NCI-H345 (cell line): ENCODE measurements at regions not wholly inside any gene's neighbourhood (a gene's known extent, or its start where the extent isn't known, plus 50 kb on each side); places are given as distances from the start of the nearest gene placed in this dataset.
A peak's percentile ranks its signal among the peaks of the same experiment; 100 is the strongest.

ENCODE experiments used
- DNase-seq: peaks from one replicate; lab custom pipeline; 2025; lab: John Stamatoyannopoulos, UW

DNA sequence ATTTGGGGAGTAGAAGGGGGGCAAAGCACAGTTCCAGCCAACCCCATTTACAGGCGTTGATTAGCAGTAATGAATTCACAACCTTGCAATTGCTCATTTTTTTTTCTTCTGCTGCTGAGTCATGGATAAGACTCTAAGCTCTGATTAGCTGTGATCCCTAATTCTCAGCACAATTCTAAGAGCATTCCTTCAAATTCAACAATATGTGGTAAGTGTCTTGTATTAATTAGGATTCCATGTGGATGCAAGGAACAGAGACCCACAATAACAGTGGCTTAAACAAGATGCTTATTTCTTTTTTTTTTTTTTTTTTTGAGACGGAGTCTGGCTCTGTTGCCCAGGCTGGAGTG, 133.4 kb downstream of the PALM2AKAP2 start:
- DNase-seq, result no peak

DNA sequence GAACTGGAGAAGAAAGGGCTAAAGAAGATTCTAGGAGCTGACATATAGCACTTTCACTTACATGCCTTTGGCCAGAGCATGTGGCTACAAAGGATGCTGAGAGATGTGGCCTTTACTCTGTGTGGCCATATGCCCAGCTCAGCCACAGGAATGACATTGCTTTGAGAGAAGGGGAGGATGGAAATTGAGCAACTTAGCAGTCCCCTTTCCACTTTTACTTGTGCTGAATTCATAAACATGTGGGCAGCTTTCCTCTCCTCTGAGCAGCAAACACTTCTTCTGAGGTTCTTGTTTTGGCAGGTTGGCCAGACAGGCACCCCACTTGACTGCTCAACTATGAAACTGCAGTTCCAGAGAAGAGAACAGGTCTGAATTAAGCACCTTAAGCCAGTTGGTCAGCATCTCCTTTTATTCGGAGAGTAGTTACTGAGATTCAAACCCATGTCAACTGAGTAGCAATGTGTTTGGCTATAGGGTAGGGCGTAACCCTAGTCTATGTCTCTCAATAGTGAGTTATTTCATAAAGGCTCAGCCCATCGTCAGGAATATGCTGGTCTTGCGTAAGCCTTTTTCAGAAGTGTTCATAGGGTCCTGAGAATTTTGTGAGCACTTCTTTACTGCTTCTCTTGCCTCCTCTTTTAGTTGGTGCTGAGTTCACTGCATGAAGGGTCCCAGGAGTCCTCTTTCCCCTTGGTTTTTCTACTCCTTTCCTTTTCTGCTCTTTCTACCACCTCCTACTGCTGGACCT, 134.5 kb downstream of the PALM2AKAP2 start:
- DNase-seq, result no peak

DNA sequence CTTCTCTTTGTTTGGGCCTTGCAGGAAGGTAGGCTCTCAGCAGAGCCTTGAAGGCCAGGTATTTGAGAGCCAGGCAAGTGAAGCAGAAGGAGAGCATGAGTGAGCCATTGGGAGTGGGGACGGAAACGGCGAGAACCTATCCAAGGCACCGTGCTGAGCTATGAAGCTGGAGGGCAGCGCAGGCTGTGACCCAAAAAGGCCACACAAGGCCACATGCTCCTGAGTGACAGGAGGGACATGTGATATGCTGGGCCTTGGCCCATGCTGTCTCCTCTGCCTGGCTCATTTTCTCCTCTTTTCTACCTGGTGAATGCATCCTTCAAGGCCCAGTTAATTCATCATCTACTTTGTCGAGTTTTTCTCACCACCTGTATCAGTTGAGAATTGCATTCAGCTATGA, 136.3 kb downstream of the PALM2AKAP2 start:
- DNase-seq, result no peak

DNA sequence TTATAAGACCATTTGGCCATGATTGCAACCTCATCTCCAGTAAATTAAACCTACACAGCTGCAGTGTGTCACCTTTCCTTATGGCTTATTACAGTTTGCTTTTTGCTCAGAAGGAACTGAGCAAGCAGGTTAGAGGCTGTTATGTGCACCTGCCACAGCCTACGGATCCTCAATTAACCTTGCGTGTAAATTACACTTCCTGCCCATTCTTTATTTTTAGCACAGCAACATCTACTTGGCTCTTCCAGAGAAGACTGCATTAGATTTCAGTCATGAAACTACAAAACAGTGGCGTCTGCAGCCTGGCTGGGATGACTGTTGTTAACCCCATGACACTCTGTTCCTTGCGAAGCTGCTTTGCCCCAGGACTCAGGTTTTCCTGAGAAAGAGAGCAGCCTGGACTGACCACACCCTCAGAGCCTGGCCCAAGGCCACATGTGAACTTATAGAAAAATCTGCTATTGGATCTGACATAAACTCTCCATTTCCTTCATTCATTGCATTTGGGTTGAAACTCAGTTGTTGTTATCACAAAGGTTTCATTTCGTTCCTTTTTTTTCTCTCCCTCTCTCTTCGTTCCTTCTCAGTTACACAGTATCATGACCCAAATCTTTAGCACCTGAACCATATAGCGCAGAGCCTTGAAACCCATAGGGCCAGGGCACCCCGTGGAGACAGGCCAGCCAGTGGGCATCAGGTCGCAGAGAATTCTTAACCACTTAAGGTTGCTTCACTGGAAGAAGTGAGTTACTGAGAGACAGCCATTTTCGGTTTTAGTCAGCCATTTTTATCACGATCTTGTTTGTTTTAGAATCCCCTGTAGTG, 138.6 kb downstream of the PALM2AKAP2 start:
- DNase-seq, result peak; percentile 41

DNA sequence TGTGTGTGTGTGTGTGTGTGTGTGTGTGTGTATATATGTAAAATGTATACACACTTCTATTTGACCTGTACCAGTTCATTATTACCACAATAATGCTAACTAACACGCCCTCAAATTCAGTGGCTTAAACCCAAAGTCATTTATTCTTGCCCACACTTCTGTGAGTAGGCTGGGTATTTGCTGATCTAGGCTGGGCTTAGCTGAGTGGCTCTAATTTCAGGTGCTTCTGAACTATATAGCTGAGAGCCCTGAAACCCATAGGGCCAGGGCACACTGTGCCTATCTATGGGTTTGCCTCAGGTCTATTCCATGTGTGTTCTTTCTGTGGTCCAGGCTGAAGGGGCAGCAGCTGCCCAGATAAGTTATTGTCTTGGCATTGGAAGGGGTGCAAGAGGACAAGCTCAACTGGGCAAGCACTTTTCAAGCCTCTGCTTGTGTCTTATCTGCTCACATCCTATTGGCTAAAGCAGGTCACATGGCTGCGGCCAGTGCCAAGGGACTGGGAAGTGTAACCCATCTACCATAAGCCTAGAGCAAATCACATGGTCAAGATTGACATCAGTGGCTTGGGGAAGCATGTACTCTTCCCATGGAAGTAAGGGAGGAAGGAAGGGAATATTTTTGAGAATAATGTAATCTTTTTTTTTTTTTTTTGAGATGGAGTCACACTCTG, 139.9 kb downstream of the PALM2AKAP2 start:
- no peak for DNase-seq

DNA sequence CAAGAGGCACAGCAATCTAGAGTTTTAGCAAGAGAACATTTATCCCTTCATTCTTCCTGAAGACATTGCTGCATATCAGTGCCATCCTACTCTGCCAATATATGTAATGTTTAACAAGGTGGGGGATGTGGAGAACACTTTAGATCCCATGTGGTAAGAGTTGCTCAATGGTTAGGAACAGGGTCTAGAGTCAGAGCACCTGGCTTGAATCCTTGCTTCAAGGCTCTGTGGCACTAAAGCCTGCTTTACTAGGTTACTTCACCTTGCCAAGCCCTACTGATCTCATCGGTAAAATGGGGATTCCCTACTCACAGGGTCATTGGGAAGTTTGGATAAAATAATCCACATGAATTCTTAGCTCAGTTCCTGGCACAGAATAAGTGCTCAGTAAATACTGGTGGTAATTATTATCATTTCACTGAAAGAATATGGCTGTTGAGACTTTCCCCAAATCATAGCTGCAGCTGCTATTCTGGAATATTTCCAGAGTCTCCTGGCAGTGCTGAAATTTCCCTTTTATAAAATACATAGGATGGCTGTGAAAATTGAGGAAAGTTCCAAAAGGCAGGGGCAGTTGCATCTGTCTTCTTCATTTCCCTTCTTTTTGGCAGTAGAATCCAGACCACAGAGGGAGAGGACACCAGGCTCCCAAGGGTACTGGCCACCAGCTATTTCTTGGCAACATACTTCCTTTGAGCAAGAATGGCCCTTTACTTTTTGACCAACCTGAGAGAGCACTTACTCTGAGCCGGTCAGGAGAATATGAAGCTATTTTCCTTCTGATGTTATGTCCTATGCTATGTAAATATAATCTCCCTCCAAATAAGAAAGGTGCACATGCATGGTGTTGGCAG, 142.8 kb downstream of the PALM2AKAP2 start:
- no peak for DNase-seq

DNA sequence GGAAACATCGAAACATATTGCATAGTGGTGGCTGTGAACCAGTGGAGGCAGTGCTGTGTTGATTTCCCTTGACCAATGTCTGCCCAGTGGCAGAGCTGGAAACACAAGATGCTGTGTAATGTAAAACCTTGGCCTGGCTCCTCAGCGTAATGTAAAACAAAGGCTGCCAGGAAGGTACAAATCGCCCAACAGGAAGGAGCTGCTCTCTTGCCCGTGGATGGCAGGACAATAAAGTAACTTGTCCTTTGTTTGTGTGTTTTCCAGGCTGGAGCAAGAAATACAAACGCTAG, 143.4 kb downstream of the PALM2AKAP2 start:
- DNase-seq, result no peak

DNA sequence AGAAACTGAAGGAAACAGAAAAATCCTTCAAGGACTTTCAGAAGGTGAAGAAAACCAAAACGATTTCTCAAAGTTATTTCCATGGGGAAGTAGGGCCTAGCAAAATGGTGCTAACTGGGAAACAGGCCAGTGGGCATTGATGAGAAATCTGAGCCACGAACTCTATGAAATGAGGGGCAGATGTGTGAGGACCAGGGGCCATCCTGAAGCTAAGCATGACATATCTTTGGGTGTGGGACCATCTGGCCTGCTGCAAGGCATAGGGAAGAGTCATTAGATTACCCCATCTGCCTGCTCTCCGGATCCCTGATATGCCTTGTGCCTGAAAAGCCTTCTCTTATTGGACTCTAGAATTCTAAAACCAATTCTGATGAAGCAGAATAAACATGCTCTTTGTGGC, 143.8 kb downstream of the PALM2AKAP2 start:
- DNase-seq, result no peak

DNA sequence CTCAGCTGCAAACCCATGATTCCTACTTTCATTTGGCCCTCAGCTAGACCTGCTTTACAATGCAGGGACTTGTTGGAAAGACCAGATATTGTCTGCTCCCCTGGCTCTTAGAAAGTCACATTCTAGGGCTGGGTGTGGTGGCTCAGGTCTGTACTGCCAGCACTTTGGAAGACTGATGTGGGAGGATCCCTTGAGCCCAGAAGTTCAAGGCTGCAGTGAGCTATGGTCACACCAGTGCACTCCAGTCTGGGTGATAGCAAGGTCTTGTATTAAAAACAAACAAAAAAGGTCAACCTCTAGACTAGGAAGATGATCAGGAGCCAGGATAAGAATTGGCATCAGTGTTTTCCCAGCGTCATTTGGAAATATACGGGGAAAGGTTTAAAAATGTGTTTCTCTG, 145.8 kb downstream of the PALM2AKAP2 start:
- DNase-seq, result no peak

DNA sequence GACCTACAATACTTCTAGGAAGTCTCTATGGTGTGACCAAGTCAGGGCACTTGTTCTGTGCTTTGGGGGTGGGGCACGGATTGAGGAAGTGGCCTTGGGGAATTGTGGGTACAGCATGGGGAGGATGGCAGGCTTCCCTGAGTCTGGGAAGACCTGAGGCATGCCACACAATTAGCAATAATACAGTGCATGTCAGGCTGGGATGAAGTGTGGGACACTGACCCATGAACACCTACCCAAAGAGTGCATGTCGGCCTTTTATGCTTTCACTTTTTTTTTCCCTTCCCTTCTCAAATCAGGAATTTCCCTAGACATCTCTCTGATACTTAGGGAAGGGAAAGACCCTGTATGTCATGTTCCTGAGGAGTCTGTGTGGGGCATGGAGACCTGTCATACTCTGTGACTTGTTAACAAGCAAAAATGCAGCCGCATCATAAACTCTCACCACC, 146.4 kb downstream of the PALM2AKAP2 start:
- DNase-seq, result no peak

DNA sequence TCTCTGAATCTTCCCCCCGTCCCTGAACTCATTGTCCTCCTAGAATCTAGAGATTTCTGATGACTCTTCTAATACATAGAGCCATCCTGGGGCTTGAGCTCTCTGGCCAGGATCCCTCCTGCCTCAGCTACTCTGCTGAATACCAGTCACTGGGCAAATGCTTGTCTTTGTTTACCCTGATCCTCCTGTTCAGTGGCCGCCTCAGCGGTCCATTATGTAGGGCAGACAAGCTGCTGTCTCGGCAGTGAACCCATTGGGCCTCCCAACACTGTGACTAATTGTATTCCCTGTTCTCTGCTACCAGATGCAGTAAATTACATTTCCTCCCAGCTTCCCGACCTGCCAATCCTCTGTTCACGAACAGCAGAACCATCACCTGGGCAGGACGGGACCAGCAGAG, 151.6 kb downstream of the PALM2AKAP2 start:
- DNase-seq, result no peak

DNA sequence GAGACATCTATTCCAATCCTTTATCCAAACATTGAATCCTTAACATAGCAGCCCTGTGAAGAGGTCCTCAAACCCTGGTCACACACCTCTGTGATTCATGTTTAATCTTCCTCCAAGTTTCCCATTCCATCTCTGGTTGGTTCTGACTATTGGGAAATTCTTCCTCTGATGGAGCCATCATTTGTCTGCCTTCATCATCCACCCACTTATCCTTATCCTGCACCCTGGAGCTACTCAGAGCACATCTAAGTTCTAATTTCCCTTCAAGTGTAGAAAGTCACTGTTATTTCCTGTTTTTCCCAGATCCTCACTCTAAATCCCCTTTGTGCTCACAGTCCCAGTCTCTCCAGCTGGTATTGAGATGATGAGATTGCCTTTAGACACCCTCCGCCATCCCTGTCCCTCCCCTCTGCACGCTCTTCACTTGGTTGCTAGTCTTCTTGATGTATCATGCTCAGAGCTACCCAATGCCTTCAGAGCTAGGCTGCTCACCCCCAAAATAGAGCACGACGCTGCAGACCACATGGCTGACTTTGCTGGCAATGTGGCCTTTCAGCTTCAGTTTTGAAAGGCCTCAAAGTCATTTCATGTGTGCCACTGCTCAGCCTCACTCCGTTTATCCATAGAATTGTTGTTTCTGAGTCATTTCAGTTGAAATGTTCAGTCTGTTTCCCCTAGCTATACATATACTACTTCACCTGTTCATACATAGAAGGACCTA, 154.3 kb downstream of the PALM2AKAP2 start:
- no peak for DNase-seq

DNA sequence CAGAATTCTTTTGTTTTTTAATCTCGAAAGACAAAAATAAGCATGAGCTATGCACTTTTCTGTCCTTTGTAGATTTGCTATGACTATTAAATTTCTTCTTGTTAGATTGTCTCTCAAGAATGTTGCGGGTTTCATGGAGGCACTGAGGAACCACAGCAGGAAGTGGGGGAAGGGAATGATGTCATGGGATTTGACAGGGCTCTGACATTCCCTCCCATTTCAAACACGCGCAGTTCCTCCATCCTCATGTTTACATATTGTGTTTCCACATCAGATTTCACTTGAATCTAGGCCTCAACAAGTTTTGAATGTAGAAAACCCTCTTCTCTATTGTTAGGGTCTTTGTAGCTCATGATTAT, 154.8 kb downstream of the PALM2AKAP2 start:
- DNase-seq, result no peak

DNA sequence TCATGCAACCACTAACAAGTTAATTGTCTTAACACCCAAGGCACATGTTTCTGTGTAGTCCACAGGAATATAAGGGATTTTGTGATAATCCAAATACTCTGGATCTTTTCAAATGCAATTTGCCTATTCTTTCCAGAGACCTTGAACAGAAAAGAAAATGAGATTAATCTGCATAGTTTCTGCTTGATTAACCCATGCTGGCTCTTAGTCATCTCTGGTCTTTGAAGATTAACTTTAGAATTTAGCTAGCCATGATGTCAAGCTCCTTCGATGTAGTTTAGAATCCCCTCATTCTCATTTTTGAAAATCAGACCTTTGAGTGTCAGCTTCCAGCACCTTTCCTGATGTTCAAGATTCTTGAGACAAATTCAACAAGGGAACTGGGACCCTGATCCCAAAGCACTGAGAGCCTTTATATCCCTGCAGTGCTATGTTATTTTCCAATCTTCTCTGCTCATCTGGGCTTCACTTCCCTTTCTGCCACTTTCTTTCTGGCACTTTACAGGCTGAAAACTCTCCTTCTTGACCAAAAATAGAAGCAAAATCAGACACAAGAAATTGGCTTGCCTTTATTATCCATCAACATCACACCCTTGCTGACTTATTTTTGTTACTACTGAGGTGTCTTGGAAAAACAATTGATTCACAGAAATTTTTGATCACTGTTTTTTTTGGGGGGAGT, 155.5 kb downstream of the PALM2AKAP2 start:
- DNase-seq, result no peak

DNA sequence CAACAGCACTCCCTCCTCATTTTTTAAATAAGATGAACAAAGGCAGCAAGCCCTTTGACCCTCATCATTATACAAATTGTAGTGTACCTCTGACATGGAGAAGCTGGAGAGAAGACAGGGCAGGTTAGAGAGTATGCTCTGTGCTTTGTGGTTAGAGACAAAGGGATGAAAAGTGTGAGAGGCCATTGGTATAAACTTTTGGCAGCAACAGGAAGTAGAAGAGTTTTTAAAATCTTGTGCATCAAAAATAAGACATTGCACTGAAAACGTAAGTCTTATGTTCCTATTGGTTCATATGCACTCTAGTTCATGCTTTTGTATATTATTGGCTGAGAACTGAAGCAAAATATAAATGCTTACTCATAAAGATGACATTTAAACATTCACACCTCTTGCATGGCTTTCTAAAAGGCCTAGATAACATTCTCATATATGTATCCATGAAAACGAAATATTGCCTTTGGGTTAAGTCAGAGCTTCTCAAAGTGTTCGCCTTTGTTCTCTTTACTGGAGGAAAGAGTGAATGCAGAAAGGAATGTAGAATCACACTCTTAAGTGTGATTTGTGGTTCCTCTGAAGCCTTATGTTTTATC, 158.0 kb downstream of the PALM2AKAP2 start:
- no peak for DNase-seq

DNA sequence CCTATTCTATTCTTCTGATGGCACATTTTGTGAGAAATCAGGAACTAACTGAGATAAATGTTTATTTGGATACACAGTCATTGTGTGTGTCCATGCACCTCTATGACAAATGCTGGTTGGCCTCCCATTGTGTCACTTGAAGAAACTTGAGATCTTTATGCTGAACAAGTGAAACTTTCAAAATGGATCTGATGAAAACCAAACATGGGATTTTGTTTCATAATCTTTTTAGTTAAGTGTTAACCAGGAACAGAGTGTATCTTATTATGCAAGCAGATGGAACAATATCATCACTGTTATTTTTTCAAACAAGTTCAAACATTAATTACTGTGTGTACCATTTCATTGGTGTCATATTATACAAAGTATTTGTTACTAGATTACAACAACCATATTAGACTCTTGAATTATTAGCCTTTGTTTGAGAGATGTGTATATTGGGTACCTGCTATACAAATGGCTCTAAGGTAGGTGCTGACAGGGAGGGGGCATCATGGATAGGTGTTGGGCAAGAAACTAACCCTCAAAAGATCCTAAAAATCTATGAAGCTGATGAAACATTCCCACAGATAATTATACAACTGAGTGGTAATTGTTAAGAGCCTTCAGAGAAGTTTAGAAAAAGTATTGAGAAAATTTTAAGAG, 159.8 kb downstream of the PALM2AKAP2 start:
- DNase-seq, result no peak

DNA sequence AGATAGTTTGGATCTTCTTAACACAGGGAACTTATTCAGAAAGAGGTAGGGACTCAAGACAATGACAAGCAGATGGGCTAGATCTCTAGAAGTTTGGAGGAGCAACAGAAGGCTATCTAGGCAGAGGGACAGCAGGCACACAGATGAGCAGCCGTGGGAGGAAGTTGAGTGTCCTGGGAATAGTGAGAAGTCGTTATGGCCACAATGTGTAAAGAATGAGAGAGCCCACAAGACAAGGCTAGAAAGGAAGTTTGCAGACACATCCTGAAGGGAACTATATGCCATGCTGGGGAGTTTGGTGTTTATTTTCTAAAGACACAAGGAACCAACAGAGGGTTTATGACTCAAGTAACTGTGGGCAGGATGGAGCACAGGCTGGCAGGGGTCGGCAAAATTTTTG, 160.6 kb downstream of the PALM2AKAP2 start:
- no peak for DNase-seq

DNA sequence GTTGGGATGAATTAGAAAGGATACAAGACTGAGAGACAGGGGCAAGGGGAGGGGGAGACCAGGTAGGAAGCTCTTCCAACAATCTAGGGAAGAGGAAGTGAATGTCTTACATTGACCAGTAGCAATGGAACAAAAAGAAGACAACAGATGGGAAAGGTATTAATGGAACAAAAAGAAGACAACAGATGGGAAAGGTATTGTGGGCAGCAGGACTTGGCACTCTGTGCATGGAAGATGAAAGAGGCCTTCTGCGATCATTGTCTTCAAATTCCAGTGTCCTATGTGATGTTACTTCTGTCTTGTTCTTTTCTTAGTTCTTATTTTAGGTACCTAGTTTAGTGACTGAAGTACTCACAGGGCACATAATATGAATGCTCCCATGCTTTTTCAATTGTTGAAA, 161.8 kb downstream of the PALM2AKAP2 start:
- no peak for DNase-seq

DNA sequence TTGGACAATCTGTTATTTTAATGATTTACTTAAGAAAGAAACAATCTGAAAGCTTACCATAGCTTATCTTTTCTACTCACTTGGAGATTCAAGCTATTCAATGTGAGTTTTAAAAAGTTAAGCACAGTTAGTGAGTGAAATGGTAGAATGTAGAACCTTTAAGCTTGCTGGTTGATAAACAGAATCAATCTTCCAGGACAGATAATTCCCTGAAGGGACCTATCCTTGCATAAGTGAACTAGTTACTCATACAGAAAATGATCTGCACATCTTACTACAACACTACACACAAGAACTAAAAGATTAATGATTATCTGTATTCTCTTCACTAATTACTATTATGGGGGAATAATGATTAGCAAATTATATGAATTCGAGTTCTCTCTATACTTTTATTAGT, 165.6 kb downstream of the PALM2AKAP2 start:
- DNase-seq, result no peak

DNA sequence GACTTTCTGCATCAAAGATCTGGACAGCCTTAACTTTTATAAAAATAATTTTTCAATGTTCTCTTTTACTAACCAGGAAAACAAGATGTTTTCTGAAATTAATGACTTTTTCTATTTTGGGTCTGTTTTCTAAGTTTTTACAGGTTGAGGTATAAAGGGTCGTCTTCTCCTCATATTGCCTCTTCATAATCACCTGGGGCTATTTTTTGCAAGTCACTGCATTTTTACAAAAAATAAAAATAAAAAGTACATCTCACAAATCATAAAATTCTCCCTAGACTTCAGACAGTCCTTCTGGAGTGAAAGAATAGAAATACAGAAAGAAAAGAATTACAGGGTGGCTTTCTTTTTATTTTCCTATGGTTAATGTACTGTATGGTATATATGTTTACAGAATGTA, 168.5 kb downstream of the PALM2AKAP2 start:
- DNase-seq, result no peak
